ENCODE measurements at regions not wholly inside any gene's neighbourhood (a gene's known extent, or its start where the extent isn't known, plus 50 kb on each side); places are given as distances from the start of the nearest gene placed in this dataset.

GRCh38 chr2:62300925-62301324, 105.0 kb downstream of the B3GNT2 start:
- Mint-ChIP-seq H3K4me1 (peaks cover 31% of the 10 kb centered on the region), H3K27ac (no peak overlapping the region), H3K36me3 (no peaks in the 10 kb centered on the region), H3K27me3 (ENCODE audit: low read depth) (peaks cover 7% of the 10 kb centered on the region), H3K4me3 (no peak overlapping the region), H3K9me3 (no peaks in the 10 kb centered on the region)
- ChIA-PET CTCF (interaction anchor here (1.6 kb wide), 2 partner anchors 10 to 109 kb away, joined by 4 to 6 read pairs; no protein-coding TSS in a partner anchor), POLR2A (no interaction called here)
- ATAC-seq (no peak), DNase-seq (ENCODE audit: low spot score) (no peak)
- TF ChIP-seq TEAD1 (CRISPR knock-in tag; IDR thresholded peaks at IDR 0.05) (no peak), EMX1 (CRISPR knock-in tag; IDR thresholded peaks at IDR 0.05) (no peak), STAT6 (CRISPR knock-in tag; conservative IDR thresholded peaks at IDR 0.05; ENCODE audit: low read depth) (no peak), SMAD3 (CRISPR knock-in tag; IDR thresholded peaks at IDR 0.05; ENCODE audit: borderline replicate concordance) (no peak), CDX4 (CRISPR knock-in tag; IDR thresholded peaks at IDR 0.05; ENCODE audit: borderline replicate concordance) (no peak), ATF1 (CRISPR knock-in tag; IDR thresholded peaks at IDR 0.05) (no peak), GABPB1 (CRISPR knock-in tag; IDR thresholded peaks at IDR 0.05) (no peak), NFATC4 (CRISPR knock-in tag; IDR thresholded peaks at IDR 0.05) (no peak), NR2C2 (CRISPR knock-in tag; IDR thresholded peaks at IDR 0.05) (no peak), FOXP4 (CRISPR knock-in tag; IDR thresholded peaks at IDR 0.05) (no peak), ZNF423 (CRISPR knock-in tag; IDR thresholded peaks at IDR 0.05) (no peak)
- TF ChIP-seq, protein P1, sequence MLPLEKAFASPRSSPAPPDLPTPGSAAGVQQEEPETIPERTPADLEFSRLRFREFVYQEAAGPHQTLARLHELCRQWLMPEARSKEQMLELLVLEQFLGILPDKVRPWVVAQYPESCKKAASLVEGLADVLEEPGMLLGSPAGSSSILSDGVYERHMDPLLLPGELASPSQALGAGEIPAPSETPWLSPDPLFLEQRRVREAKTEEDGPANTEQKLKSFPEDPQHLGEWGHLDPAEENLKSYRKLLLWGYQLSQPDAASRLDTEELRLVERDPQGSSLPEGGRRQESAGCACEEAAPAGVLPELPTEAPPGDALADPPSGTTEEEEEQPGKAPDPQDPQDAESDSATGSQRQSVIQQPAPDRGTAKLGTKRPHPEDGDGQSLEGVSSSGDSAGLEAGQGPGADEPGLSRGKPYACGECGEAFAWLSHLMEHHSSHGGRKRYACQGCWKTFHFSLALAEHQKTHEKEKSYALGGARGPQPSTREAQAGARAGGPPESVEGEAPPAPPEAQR (CRISPR knock-in tag; IDR thresholded peaks at IDR 0.05) = no peak
- TF ChIP-seq, protein P2, sequence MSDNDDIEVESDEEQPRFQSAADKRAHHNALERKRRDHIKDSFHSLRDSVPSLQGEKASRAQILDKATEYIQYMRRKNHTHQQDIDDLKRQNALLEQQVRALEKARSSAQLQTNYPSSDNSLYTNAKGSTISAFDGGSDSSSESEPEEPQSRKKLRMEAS (CRISPR knock-in tag; IDR thresholded peaks at IDR 0.05) = no peak
- TF ChIP-seq, protein P3, sequence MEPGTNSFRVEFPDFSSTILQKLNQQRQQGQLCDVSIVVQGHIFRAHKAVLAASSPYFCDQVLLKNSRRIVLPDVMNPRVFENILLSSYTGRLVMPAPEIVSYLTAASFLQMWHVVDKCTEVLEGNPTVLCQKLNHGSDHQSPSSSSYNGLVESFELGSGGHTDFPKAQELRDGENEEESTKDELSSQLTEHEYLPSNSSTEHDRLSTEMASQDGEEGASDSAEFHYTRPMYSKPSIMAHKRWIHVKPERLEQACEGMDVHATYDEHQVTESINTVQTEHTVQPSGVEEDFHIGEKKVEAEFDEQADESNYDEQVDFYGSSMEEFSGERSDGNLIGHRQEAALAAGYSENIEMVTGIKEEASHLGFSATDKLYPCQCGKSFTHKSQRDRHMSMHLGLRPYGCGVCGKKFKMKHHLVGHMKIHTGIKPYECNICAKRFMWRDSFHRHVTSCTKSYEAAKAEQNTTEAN (CRISPR knock-in tag; IDR thresholded peaks at IDR 0.05) = no peak

- CTCF ChIA-PET = interaction anchor here (0.5 to 2.2 kb wide), 26 partner anchors 8 to 379 kb away, joined by 3 to 15 read pairs (median 4); no protein-coding TSS in a partner anchor
- peak; percentile 39 for ATAC-seq
- H3K27ac Mint-ChIP-seq = no peak overlapping the region
- H3K27me3 Mint-ChIP-seq (ENCODE audit: low read depth) = no peaks in the 10 kb centered on the region
- peaks cover 27% of the 10 kb centered on the region for H3K4me1 Mint-ChIP-seq
- no peaks in the 10 kb centered on the region for H3K36me3 Mint-ChIP-seq
- POLR2A ChIA-PET = interaction anchor here (0.7 kb wide), 1 partner anchor 100 kb away, joined by 3 read pairs; no protein-coding TSS in a partner anchor
- no peaks in the 10 kb centered on the region for H3K9me3 Mint-ChIP-seq
- no peak overlapping the region for H3K4me3 Mint-ChIP-seq
- peak; percentile 60 for DNase-seq (ENCODE audit: low spot score)
- TF ChIP-seq FOXK1 (CRISPR knock-in tag; IDR thresholded peaks at IDR 0.05) (no peak), ATF1 (CRISPR knock-in tag; IDR thresholded peaks at IDR 0.05) (no peak), FOXP1 (CRISPR knock-in tag; IDR thresholded peaks at IDR 0.05; ENCODE audit: borderline replicate concordance) (no peak), ZNF317 (CRISPR knock-in tag; IDR thresholded peaks at IDR 0.05; ENCODE audit: borderline replicate concordance, low read depth) (no peak), USF2 (CRISPR knock-in tag; IDR thresholded peaks at IDR 0.05) (no peak)
- TF ChIP-seq, protein P4, sequence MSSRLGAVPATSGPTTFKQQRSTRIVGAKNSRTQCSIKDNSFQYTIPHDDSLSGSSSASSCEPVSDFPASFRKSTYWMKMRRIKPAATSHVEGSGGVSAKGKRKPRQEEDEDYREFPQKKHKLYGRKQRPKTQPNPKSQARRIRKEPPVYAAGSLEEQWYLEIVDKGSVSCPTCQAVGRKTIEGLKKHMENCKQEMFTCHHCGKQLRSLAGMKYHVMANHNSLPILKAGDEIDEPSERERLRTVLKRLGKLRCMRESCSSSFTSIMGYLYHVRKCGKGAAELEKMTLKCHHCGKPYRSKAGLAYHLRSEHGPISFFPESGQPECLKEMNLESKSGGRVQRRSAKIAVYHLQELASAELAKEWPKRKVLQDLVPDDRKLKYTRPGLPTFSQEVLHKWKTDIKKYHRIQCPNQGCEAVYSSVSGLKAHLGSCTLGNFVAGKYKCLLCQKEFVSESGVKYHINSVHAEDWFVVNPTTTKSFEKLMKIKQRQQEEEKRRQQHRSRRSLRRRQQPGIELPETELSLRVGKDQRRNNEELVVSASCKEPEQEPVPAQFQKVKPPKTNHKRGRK (CRISPR knock-in tag; IDR thresholded peaks at IDR 0.05; ENCODE audit: borderline replicate concordance) = no peak
- TF ChIP-seq, protein P1 (CRISPR knock-in tag; IDR thresholded peaks at IDR 0.05) = no peak
Measured at GRCh38 chr2:62297624-62298010, 101.7 kb downstream of the B3GNT2 start.

Measured in WTC11 (cell line).